Liver (tissue), 8 donors: ENCODE measurements at regions not wholly inside any gene's neighbourhood (a gene's known extent, or its start where the extent isn't known, plus 50 kb on each side); places are given as distances from the start of the nearest gene placed in this dataset.

ENCODE experiments used
- DNase-seq: peaks from one replicate; pipeline ENCODE4 v3.0.0-alpha.2; 2017; ENCODE audit warnings: low spot score
- H3K27ac ChIP-seq, 2 donors: one replicate each; pipeline ENCODE4 v1.7.0; 2013; ENCODE audit warnings: inconsistent platforms in 2 of 2, low read length in 2 of 2, control low read depth in 1 of 2, low read depth in 1 of 2, mild to moderate bottlenecking in 1 of 2
- H3K27me3 ChIP-seq, 4 donors: one replicate each; pipeline versions ENCODE4 v1.6.1 to v1.7.0; 2013; ENCODE audit warnings: low read length in 3 of 4, inconsistent platforms in 1 of 4, mild to moderate bottlenecking in 1 of 4, moderate library complexity in 1 of 4; ENCODE audit not compliant: control insufficient read depth in 4 of 4, insufficient read depth in 4 of 4
- H3K36me3 ChIP-seq, 4 donors: one replicate each; pipeline versions ENCODE4 v1.6.1 to v1.7.0; 2013; ENCODE audit warnings: low read length in 3 of 4, mild to moderate bottlenecking in 3 of 4, low read depth in 1 of 4, moderate library complexity in 1 of 4; ENCODE audit not compliant: control insufficient read depth in 4 of 4, insufficient read depth in 3 of 4
- H3K4me1 ChIP-seq, 4 donors: one replicate each; pipeline versions ENCODE4 v1.6.1 to v1.7.0; 2013; ENCODE audit warnings: low read length in 3 of 4, mild to moderate bottlenecking in 3 of 4, moderate library complexity in 1 of 4; ENCODE audit not compliant: control insufficient read depth in 4 of 4, insufficient read depth in 4 of 4
- H3K4me3 ChIP-seq, 3 donors: one replicate each; pipeline versions ENCODE4 v1.6.1 to v1.7.0; 2013; ENCODE audit warnings: low read length in 3 of 3, control low read depth in 1 of 3, low read depth in 1 of 3, mild to moderate bottlenecking in 1 of 3
- H3K9ac ChIP-seq, 2 donors: one replicate each; pipeline ENCODE4 v1.7.0; 2013; ENCODE audit warnings: low read length in 2 of 2, mild to moderate bottlenecking in 2 of 2, moderate library complexity in 2 of 2, control low read depth in 1 of 2, low read depth in 1 of 2
- H3K9me3 ChIP-seq, 4 donors: one replicate each; pipeline versions ENCODE4 v1.6.1 to v1.7.0; 2013; ENCODE audit warnings: low read length in 3 of 4; ENCODE audit not compliant: control insufficient read depth in 4 of 4
- EGR1 ChIP-seq, 2 donors: IDR thresholded peaks; 2 replicates each; pipeline ENCODE4 v1.6.1; 2016 to 2018; ENCODE audit warnings: antibody characterized with exemption in 2 of 2, low read depth in 2 of 2
- FOXA1 ChIP-seq: IDR thresholded peaks from 2 replicates; pipeline ENCODE4 v1.6.1; 2016; ENCODE audit warnings: antibody characterized with exemption
- FOXA2 ChIP-seq: IDR thresholded peaks from 2 replicates; pipeline ENCODE4 v1.6.1; 2016; ENCODE audit warnings: antibody characterized with exemption
- GABPA ChIP-seq, 2 donors: IDR thresholded peaks in 1 of 2; conservative IDR thresholded peaks in 1 of 2; 2 replicates each; pipeline ENCODE4 v1.6.1; 2016; ENCODE audit warnings: antibody characterized with exemption in 2 of 2, mild to moderate bottlenecking in 1 of 2, moderate library complexity in 1 of 2
- HNF4A ChIP-seq, 2 donors: conservative IDR thresholded peaks; 2 replicates each; pipeline ENCODE4 v1.6.1; 2016; ENCODE audit warnings: antibody characterized with exemption in 2 of 2, mild to moderate bottlenecking in 2 of 2
- HNF4G ChIP-seq: IDR thresholded peaks from 2 replicates; pipeline ENCODE4 v1.6.1; 2016; ENCODE audit warnings: antibody characterized with exemption
- JUND ChIP-seq, 2 donors: IDR thresholded peaks; 2 replicates each; pipeline ENCODE4 v1.6.1; 2016; ENCODE audit warnings: antibody characterized with exemption in 2 of 2
- NR2F2 ChIP-seq: IDR thresholded peaks from 2 replicates; pipeline ENCODE4 v1.6.1; 2016; ENCODE audit warnings: antibody characterized with exemption
- RAD21 ChIP-seq, 2 donors: IDR thresholded peaks; 2 replicates each; pipeline ENCODE4 v1.6.1; 2016; ENCODE audit warnings: antibody characterized with exemption in 2 of 2, mild to moderate bottlenecking in 2 of 2
- RXRA ChIP-seq, 2 donors: IDR thresholded peaks; 2 replicates each; pipeline ENCODE4 v1.6.1; 2017 to 2018; ENCODE audit warnings: antibody characterized with exemption in 2 of 2, mild to moderate bottlenecking in 1 of 2
- SP1 ChIP-seq: IDR thresholded peaks from 2 replicates; pipeline ENCODE4 v1.6.1; 2018; ENCODE audit warnings: antibody characterized with exemption, mild to moderate bottlenecking
- TAF1 ChIP-seq: conservative IDR thresholded peaks from 2 replicates; pipeline ENCODE4 v1.6.1; 2016; ENCODE audit warnings: antibody characterized with exemption, mild to moderate bottlenecking
- YY1 ChIP-seq: IDR thresholded peaks from 2 replicates; pipeline ENCODE4 v1.6.1; 2016; ENCODE audit warnings: antibody characterized with exemption, mild to moderate bottlenecking
- WGBS: extraction: QIAGEN DNeasy Blood & Tissue Kit; methylation state at CpG from one replicate; pipeline ENCODE4 v1.1.7; 2013; 5-methylcytosine and 5-hydroxymethylcytosine counted together
- TF ChIP-seq, protein P1 (sequence below): IDR thresholded peaks from 2 replicates; pipeline ENCODE4 v1.6.1; 2016; ENCODE audit warnings: antibody characterized with exemption
- TF ChIP-seq, protein P2 (sequence below): IDR thresholded peaks from 2 replicates; pipeline ENCODE4 v1.6.1; 2016; ENCODE audit warnings: antibody characterized with exemption
- TF ChIP-seq, protein P3 (sequence below): fragments of 150-350 bp; IDR thresholded peaks from 2 replicates; pipeline ENCODE4 v1.5.1; 2017; ENCODE audit warnings: improper control_type of control experiment, low read depth, low read length; ENCODE audit not compliant: missing input control
- TF ChIP-seq, protein P4 (sequence below): IDR thresholded peaks from 2 replicates; pipeline ENCODE4 v1.6.1; 2016; ENCODE audit warnings: antibody characterized with exemption, mild to moderate bottlenecking
- TF ChIP-seq, protein P5 (sequence below): IDR thresholded peaks from 2 replicates; pipeline ENCODE4 v1.6.1; 2016; ENCODE audit warnings: antibody characterized with exemption
- donor health status: healthy.
- donor health status: healthy.
- donor health status: healthy.
- donor health status: healthy.
- donor health status: healthy.

DNA sequence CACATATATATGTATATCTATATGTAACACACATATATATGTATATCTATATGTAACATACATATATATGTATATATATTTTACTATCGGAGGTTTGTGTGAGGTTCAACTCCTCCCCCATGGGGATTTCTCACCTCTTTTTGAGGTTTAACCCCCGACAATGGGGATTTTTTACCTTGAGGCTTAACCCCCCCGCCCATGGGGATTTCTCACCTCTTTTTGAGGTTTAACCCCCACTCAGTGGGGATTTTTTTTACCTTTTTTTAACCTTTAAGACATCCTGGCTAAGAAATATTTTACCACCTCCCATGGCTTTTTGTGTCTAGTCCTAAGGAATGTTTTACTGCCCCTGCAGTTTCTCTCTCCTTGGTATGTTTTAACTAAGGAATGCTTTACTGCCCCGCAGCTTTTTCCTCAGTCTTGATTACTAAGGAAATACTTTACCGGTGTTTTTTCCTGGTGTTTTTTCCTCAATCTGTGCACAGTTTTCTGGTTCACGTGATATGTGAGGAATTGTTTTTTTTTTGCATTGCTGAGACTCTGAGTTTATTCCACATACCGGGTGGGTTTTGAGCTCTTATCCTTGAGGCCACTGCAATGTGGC lies 185.2 kb downstream of the KLF13 start:
- no peak for DNase-seq
- Histone ChIP-seq H3K4me3 (no peak overlapping the region), H3K36me3 (no peaks in the 10 kb centered on the region), H3K4me1 (peaks cover 2 to 9% (median 7%) of the 10 kb centered on the region in 4 donors), H3K27me3 (no peaks in the 10 kb centered on the region), H3K9ac (no peak overlapping the region), H3K27ac (no peak overlapping the region), H3K9me3 (no peaks in the 10 kb centered on the region)
- 75% methylated on average over 7 of the region's 7 CpGs for WGBS
- no peak for TF ChIP-seq HNF4G
- TF ChIP-seq GABPA (IDR thresholded peaks at IDR 0.05 in 1 of 2, conservative IDR thresholded peaks at IDR 0.05 in 1 of 2) = no peak
- no peak for TF ChIP-seq EGR1 (IDR thresholded peaks at IDR 0.05; ENCODE audit: low read depth in 2 of 2)
- TF ChIP-seq YY1 = no peak
- TF ChIP-seq NR2F2 = no peak
- TF ChIP-seq SP1 = no peak
- TF ChIP-seq, protein P1, sequence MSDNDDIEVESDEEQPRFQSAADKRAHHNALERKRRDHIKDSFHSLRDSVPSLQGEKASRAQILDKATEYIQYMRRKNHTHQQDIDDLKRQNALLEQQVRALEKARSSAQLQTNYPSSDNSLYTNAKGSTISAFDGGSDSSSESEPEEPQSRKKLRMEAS = no peak
- TF ChIP-seq TAF1 = no peak
- no peak for TF ChIP-seq RXRA (IDR thresholded peaks at IDR 0.05)
- no peak for TF ChIP-seq HNF4A (conservative IDR thresholded peaks at IDR 0.05)
- TF ChIP-seq, protein P2, sequence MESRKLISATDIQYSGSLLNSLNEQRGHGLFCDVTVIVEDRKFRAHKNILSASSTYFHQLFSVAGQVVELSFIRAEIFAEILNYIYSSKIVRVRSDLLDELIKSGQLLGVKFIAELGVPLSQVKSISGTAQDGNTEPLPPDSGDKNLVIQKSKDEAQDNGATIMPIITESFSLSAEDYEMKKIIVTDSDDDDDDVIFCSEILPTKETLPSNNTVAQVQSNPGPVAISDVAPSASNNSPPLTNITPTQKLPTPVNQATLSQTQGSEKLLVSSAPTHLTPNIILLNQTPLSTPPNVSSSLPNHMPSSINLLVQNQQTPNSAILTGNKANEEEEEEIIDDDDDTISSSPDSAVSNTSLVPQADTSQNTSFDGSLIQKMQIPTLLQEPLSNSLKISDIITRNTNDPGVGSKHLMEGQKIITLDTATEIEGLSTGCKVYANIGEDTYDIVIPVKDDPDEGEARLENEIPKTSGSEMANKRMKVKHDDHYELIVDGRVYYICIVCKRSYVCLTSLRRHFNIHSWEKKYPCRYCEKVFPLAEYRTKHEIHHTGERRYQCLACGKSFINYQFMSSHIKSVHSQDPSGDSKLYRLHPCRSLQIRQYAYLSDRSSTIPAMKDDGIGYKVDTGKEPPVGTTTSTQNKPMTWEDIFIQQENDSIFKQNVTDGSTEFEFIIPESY = no peak
- no peak for TF ChIP-seq FOXA1
- TF ChIP-seq RAD21 (IDR thresholded peaks at IDR 0.05) = no peak
- no peak for TF ChIP-seq JUND (IDR thresholded peaks at IDR 0.05)
- TF ChIP-seq, protein P3, sequence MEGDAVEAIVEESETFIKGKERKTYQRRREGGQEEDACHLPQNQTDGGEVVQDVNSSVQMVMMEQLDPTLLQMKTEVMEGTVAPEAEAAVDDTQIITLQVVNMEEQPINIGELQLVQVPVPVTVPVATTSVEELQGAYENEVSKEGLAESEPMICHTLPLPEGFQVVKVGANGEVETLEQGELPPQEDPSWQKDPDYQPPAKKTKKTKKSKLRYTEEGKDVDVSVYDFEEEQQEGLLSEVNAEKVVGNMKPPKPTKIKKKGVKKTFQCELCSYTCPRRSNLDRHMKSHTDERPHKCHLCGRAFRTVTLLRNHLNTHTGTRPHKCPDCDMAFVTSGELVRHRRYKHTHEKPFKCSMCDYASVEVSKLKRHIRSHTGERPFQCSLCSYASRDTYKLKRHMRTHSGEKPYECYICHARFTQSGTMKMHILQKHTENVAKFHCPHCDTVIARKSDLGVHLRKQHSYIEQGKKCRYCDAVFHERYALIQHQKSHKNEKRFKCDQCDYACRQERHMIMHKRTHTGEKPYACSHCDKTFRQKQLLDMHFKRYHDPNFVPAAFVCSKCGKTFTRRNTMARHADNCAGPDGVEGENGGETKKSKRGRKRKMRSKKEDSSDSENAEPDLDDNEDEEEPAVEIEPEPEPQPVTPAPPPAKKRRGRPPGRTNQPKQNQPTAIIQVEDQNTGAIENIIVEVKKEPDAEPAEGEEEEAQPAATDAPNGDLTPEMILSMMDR = no peak
- no peak for TF ChIP-seq FOXA2

DNA sequence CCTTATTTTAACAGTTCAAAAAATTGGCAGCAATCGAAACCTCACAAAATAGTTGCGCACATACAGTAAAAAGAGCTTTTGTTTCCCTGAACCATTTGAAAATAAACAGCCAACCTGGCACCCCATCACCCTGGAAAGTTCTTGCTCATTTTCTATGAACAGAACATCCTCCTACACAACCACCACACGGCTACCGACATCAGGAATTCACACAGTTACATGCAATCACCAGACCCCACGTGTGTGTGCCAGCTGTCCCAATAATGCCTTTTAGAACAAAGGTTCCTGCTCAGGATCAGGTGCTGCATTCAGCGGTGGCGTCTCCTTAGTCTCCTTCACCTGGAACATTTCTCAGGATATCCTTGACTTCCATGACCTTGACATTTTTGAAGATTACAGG lies 186.5 kb downstream of the KLF13 start:
- DNase-seq = no peak
- 94% methylated on average over 7 of the region's 7 CpGs for WGBS

More for the DNA sequence above, 186.5 kb downstream of the KLF13 start:
- no peaks in the 10 kb centered on the region for H3K36me3 ChIP-seq
- no peak overlapping the region for H3K27ac ChIP-seq
- TF ChIP-seq RXRA (IDR thresholded peaks at IDR 0.05) (no peak), FOXA2 (no peak), EGR1 (IDR thresholded peaks at IDR 0.05; ENCODE audit: low read depth in 2 of 2) (no peak), FOXA1 (no peak), JUND (IDR thresholded peaks at IDR 0.05) (no peak), SP1 (no peak), NR2F2 (no peak), RAD21 (IDR thresholded peaks at IDR 0.05) (no peak)
- TF ChIP-seq, protein P1 = no peak
- TF ChIP-seq, protein P2 = no peak
- TF ChIP-seq, protein P4, sequence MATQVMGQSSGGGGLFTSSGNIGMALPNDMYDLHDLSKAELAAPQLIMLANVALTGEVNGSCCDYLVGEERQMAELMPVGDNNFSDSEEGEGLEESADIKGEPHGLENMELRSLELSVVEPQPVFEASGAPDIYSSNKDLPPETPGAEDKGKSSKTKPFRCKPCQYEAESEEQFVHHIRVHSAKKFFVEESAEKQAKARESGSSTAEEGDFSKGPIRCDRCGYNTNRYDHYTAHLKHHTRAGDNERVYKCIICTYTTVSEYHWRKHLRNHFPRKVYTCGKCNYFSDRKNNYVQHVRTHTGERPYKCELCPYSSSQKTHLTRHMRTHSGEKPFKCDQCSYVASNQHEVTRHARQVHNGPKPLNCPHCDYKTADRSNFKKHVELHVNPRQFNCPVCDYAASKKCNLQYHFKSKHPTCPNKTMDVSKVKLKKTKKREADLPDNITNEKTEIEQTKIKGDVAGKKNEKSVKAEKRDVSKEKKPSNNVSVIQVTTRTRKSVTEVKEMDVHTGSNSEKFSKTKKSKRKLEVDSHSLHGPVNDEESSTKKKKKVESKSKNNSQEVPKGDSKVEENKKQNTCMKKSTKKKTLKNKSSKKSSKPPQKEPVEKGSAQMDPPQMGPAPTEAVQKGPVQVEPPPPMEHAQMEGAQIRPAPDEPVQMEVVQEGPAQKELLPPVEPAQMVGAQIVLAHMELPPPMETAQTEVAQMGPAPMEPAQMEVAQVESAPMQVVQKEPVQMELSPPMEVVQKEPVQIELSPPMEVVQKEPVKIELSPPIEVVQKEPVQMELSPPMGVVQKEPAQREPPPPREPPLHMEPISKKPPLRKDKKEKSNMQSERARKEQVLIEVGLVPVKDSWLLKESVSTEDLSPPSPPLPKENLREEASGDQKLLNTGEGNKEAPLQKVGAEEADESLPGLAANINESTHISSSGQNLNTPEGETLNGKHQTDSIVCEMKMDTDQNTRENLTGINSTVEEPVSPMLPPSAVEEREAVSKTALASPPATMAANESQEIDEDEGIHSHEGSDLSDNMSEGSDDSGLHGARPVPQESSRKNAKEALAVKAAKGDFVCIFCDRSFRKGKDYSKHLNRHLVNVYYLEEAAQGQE = no peak
- TF ChIP-seq, protein P5, sequence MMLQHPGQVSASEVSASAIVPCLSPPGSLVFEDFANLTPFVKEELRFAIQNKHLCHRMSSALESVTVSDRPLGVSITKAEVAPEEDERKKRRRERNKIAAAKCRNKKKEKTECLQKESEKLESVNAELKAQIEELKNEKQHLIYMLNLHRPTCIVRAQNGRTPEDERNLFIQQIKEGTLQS = no peak
- no peak overlapping the region for H3K9ac ChIP-seq
- no peaks in the 10 kb centered on the region for H3K9me3 ChIP-seq
- no peaks in the 10 kb centered on the region for H3K27me3 ChIP-seq
- no peak overlapping the region for H3K4me3 ChIP-seq
- H3K4me1 ChIP-seq = peaks cover 2 to 18% (median 12%) of the 10 kb centered on the region in 4 donors
